HUES48 (cell line): ENCODE measurements at regions not wholly inside any gene's neighbourhood (a gene's known extent, or its start where the extent isn't known, plus 50 kb on each side); places are given as distances from the start of the nearest gene placed in this dataset.

Experiments
- H3K27ac ChIP-seq: one replicate; pipeline ENCODE4 v1.7.0; 2013; ENCODE audit warnings: low read depth, low read length, inconsistent platforms
- H3K27me3 ChIP-seq: 2 replicates; pipeline ENCODE4 v1.6.1; 2013; ENCODE audit warnings: mild to moderate bottlenecking, low read length; ENCODE audit not compliant: control insufficient read depth, insufficient read depth
- H3K36me3 ChIP-seq: 2 replicates; pipeline ENCODE4 v1.6.1; 2013; ENCODE audit warnings: low read length; ENCODE audit not compliant: control insufficient read depth, insufficient read depth
- H3K4me1 ChIP-seq: 2 replicates; pipeline ENCODE4 v1.6.1; 2013; ENCODE audit warnings: mild to moderate bottlenecking, low read length; ENCODE audit not compliant: control insufficient read depth, insufficient read depth
- H3K4me3 ChIP-seq: 2 replicates; pipeline ENCODE4 v1.5.1; 2013; ENCODE audit warnings: mild to moderate bottlenecking, low read depth, low read length
- H3K9ac ChIP-seq: 2 replicates; pipeline ENCODE4 v1.6.1; 2013; ENCODE audit warnings: mild to moderate bottlenecking, low read depth, low read length, moderate library complexity
- H3K9me3 ChIP-seq: 2 replicates; pipeline ENCODE4 v1.6.1; 2013; ENCODE audit warnings: low read length; ENCODE audit not compliant: control insufficient read depth, insufficient read depth

DNA sequence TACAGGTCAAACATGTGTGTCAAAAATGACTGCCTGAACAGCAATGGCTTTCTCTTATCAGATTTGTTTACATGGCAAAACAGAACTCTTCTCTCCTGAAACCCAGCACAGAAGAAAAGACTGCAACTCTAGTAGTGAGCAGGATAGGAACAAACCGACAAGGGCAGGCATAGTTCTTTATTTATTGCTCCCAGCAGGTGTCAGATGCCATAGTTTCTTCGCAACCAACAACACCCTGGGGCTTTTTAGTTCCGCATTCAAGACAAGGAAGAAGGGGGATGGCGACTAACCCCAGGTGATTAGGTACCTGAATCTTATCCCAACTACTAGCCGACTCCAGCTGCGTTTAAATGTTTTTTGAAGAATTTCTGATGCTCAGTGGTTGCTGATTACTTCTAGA lies 367.5 kb upstream of the FIGN start:
- H3K9me3 ChIP-seq: no peaks in the 10 kb centered on the region
- no peaks in the 10 kb centered on the region for H3K27me3 ChIP-seq
- peak overlapping the region; percentile 9 for H3K27ac ChIP-seq
- no peaks in the 10 kb centered on the region for H3K36me3 ChIP-seq
- H3K4me3 ChIP-seq: no peak overlapping the region
- no peak overlapping the region for H3K9ac ChIP-seq
- peaks cover 13% of the 10 kb centered on the region for H3K4me1 ChIP-seq

DNA sequence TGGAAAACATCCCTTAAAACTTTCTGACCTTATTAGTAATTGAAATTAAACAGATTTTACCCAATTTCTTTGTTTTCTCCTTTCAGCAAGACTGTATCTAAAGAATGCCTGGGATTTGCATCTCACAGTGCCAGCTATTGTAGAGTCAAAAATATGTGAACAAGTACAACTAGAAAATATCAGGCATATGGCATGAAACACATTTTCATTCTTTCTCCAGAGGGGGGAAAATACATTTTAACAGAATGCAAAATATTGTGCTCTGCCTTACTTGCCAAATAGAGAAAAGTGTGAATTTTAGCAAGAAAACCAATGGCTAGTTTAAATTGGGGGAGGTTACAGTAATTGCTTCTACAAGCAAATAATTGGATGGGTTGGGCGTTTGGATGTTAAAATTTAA lies 366.6 kb upstream of the FIGN start:
- no peaks in the 10 kb centered on the region for H3K9me3 ChIP-seq
- no peaks in the 10 kb centered on the region for H3K36me3 ChIP-seq
- no peak overlapping the region for H3K27ac ChIP-seq
- H3K27me3 ChIP-seq: no peaks in the 10 kb centered on the region
- no peak overlapping the region for H3K4me3 ChIP-seq
- peaks cover 13% of the 10 kb centered on the region for H3K4me1 ChIP-seq
- H3K9ac ChIP-seq: no peak overlapping the region

DNA sequence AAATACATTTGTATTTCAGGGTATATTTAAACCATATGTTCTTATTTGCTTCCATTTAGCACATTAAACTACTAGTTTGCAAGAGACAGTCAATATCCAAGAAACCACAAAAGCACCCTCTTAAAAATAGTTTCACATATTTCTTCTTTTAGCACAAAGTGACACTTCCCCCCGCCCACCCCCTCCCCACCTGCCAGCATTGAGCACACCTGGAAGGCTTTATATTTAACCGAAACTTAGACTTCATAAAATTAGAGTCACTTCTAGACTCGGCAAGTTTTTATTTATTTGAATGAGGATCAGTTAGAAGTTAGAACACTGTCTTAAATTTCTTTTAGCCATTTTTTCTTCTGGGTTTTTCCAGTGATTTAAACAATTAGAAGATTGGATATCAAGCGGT lies 355.9 kb upstream of the FIGN start:
- H3K4me1 ChIP-seq: peaks cover 5% of the 10 kb centered on the region
- H3K9ac ChIP-seq: no peak overlapping the region
- no peaks in the 10 kb centered on the region; the same call in 1 of the 2 replicates for H3K9me3 ChIP-seq
- H3K36me3 ChIP-seq: no peaks in the 10 kb centered on the region
- H3K4me3 ChIP-seq: no peak overlapping the region
- no peaks in the 10 kb centered on the region for H3K27me3 ChIP-seq
- H3K27ac ChIP-seq: no peak overlapping the region

DNA sequence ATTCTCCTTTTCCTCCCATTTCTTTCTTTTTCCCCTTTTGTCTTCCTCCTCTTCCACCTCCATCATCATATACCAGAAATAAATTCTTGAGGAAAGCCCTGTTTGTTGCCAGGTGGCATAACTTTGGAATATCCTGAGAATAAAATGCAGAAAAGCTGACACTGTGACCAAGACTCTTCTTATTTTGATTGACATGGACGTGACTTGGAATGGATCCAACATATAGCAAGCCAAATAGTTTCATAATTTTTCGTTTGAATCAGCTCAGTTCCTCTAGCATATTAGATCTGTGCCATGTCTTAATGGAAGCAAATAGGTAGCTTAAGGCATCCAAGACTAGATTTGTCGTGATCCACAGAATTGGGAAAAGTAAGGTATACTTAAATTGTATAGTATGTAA lies 354.7 kb upstream of the FIGN start:
- Histone ChIP-seq H3K27me3 (no peaks in the 10 kb centered on the region), H3K4me1 (peaks cover 8% of the 10 kb centered on the region), H3K9ac (no peak overlapping the region), H3K4me3 (no peak overlapping the region), H3K9me3 (no peaks in the 10 kb centered on the region; the same call in 1 of the 2 replicates), H3K36me3 (no peaks in the 10 kb centered on the region), H3K27ac (no peak overlapping the region)

DNA sequence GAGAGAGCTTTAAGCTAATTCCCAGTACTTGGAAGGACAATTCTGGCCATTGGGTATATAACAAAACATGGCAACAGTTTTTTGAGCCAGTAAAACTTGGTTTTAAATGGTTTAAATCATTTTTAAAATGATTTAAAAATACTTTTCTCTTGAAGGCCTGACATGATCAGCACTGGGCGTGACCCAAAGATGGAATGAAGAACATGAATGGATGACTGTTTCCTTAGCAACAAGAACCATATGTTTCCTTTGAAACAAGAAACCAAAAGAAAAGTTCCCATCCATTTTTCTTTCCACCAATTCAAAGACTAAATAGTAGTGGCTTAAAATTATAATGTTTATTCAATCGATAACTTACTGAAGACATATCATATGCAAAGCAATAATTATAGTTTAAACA lies 348.3 kb upstream of the FIGN start:
- Histone ChIP-seq H3K9me3 (no peaks in the 10 kb centered on the region), H3K4me1 (peaks cover 8% of the 10 kb centered on the region), H3K27ac (no peak overlapping the region), H3K9ac (no peak overlapping the region), H3K27me3 (no peaks in the 10 kb centered on the region), H3K4me3 (no peak overlapping the region), H3K36me3 (no peaks in the 10 kb centered on the region)

DNA sequence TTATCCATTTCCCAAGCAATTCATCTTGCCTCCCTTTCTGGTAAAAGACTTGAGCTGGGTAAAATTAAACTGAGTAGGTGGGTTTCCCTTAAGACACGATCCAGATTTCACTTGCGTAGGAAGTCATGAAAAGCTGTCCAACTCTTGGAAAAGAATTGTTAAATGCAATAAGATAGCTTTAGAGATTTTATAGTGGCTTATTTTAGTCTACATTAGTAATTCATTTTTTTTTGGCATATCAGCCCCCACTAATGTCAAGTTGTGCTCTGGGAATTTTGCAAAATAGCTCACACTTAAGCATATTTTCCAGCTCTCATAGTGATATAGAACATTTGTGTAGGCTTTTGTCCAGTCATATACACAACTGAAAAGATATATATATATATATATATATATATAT lies 344.7 kb upstream of the FIGN start:
- no peaks in the 10 kb centered on the region for H3K9me3 ChIP-seq
- H3K36me3 ChIP-seq: no peaks in the 10 kb centered on the region
- H3K27ac ChIP-seq: no peak overlapping the region
- no peaks in the 10 kb centered on the region for H3K27me3 ChIP-seq
- H3K9ac ChIP-seq: no peak overlapping the region
- H3K4me1 ChIP-seq: no peaks in the 10 kb centered on the region; the same call in 1 of the 2 replicates
- H3K4me3 ChIP-seq: no peak overlapping the region

DNA sequence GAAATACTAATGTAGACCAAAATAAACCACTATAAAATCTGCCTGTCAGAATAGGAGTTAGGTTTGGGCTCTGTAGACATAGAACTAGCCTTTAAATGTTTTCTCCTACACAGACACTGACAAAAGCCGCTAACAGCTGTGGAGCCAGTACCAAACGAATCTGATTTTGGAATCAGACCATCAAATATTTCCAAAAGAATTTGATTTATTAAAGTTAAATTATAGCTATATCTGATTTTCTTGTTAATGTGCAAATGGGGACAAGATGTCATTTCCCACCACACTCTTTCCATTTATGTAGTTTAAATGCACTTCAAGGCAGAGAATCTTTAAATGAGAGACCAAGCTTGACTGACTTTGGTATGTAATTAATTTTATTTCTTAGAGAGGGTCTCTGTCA lies 343.4 kb upstream of the FIGN start:
- no peaks in the 10 kb centered on the region; the same call in 1 of the 2 replicates for H3K4me1 ChIP-seq
- H3K36me3 ChIP-seq: no peaks in the 10 kb centered on the region
- no peaks in the 10 kb centered on the region for H3K9me3 ChIP-seq
- H3K4me3 ChIP-seq: no peak overlapping the region
- H3K9ac ChIP-seq: no peak overlapping the region
- H3K27me3 ChIP-seq: no peaks in the 10 kb centered on the region
- no peak overlapping the region for H3K27ac ChIP-seq

DNA sequence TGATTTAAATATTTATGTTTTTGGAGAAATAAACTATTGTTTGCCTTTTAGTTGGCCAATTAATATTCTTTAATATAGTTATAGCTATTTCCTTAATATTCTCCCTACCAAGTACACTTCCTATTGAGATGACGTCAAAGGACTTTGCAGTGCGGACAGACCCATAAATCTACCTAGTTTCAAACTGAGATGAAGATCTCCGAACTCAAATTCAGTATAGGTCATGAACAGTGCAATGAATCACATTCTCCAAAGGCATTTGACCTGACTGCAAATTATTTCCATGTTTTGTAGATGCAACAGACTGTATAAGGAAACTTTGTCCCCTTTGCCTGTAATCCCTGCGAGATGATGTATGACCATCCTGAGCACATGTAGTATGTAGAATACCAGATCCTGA lies 342.6 kb upstream of the FIGN start:
- Histone ChIP-seq H3K4me1 (no peaks in the 10 kb centered on the region; the same call in 1 of the 2 replicates), H3K9ac (no peak overlapping the region), H3K4me3 (no peak overlapping the region), H3K27ac (no peak overlapping the region), H3K36me3 (no peaks in the 10 kb centered on the region), H3K9me3 (no peaks in the 10 kb centered on the region), H3K27me3 (no peaks in the 10 kb centered on the region)

DNA sequence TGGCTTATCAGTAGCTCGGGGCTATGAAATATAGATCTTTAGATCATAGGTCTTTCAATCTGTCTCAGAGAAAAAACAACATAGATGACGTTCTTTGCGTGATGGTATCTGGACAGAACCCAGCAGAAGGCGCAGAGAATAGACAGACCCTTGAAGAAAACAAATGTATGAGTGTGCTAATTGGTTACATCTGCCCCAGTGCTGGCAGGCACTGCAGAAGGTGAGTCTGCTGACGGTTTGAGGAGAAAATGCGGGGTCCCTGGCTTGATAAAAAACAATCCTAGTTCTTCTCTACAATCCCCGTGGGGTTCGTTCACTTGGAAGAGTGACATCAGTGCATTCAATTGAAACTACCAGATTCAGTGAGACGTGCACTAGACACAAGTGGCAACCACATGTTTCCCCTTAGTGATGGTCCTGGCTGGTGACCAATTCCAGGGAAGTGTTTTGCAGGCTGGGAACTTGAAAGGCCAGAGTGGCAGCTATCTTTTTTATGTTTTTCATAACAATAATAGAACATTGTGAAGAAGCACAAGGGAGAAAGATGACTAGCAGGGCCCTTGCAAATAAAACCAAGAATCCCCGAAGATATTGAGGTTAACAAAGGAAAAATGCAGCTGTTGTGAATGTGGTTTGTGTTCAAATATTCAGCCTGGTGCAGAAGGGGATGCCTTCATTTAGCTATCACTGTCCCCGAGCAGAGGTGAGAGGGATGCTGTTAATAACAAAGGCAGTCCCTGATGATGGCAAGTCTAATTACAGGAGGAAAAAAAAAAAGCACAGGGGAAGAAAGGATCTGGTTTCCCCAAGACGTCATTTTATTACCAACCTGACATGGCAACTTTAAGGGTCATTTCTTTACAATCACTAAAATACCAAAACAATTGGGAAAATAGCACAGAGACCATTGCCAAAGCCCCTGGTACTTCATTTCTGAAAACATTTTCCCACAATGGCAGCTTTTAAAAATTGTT lies 337.6 kb upstream of the FIGN start:
- H3K27ac ChIP-seq: no peak overlapping the region
- H3K4me1 ChIP-seq: peaks cover 6% of the 10 kb centered on the region
- no peak overlapping the region for H3K9ac ChIP-seq
- no peaks in the 10 kb centered on the region for H3K36me3 ChIP-seq
- H3K4me3 ChIP-seq: no peak overlapping the region
- H3K9me3 ChIP-seq: no peaks in the 10 kb centered on the region
- H3K27me3 ChIP-seq: no peaks in the 10 kb centered on the region

DNA sequence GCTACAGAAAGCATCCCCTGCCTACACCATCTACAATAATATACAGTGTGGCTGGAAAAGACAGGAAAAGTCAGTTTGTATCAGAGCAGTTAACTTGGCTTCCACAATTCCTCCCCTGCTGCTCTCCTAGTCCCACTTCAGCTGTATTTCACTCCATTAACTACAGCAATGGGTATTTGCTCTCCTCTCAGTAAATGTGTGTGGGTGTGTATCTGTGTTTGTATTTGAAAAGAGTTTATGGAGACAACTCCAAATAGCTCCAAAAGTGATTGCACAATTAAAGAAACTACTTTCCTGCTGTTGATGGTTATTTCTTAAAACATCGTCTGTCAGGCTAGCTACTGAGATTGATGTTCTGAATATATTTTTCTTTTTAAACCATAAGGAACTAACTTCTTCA lies 333.7 kb upstream of the FIGN start:
- Histone ChIP-seq H3K27ac (no peak overlapping the region), H3K36me3 (no peaks in the 10 kb centered on the region), H3K9me3 (no peaks in the 10 kb centered on the region), H3K4me3 (no peak overlapping the region), H3K4me1 (peaks cover 21% of the 10 kb centered on the region), H3K27me3 (no peaks in the 10 kb centered on the region), H3K9ac (no peak overlapping the region)

DNA sequence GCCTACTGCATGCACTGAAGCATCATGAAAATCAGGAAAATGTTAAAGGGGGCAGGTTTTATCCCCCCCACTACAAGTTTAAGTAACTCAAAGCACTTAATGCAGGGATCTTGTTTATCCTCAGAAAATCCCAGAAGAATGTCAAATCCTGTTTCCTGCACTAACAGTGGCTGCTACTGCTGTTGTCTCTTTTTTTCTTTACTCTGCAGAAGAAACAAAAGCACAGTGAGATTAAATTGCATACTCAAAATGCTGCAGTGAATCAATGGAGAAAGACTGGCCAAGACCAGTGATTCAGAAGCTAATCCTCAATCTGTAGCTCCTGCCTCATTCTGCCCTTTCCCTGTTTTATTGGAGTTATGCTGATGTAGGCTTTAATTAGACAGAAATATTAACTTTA lies 332.3 kb upstream of the FIGN start:
- Histone ChIP-seq H3K27me3 (no peaks in the 10 kb centered on the region), H3K4me3 (no peak overlapping the region), H3K36me3 (no peaks in the 10 kb centered on the region), H3K27ac (peak overlapping the region; percentile 58), H3K9me3 (no peaks in the 10 kb centered on the region), H3K9ac (no peak overlapping the region), H3K4me1 (peaks cover 21% of the 10 kb centered on the region)
